GM23338 (cell line): ENCODE measurements at regions not wholly inside any gene's neighbourhood (a gene's known extent, or its start where the extent isn't known, plus 50 kb on each side); places are given as distances from the start of the nearest gene placed in this dataset.

ENCODE experiments used
- ATAC-seq: fragments of 200-7000 bp; cut with Tn5 transposase; 3 replicates; pipeline ENCODE4 v1.9.1; 2020
- DNase-seq: peaks from one replicate; pipeline ENCODE4 v3.0.0-alpha.2; 2015; ENCODE audit warnings: low spot score
- H2AFZ ChIP-seq: fragments of 200-600 bp; sonication (generic); 2 replicates; pipeline ENCODE4 v1.8.0; 2016; ENCODE audit warnings: antibody characterized with exemption, mild to moderate bottlenecking, moderate library complexity
- H3F3A ChIP-seq: fragments of 200-600 bp; sonication (generic); replicated peaks from 2 replicates; pipeline ENCODE4 v1.8.0; 2017; ENCODE audit warnings: antibody characterized with exemption, mixed run types, low read depth
- H3K27ac ChIP-seq: fragments of 200-600 bp; sonication (generic); 2 replicates; pipeline ENCODE4 v1.6.1; 2016; ENCODE audit warnings: low read depth
- H3K27me3 ChIP-seq: fragments of 200-600 bp; sonication (generic); 2 replicates; pipeline ENCODE4 v1.8.0; 2016; ENCODE audit warnings: mild to moderate bottlenecking, mixed run types, moderate library complexity; ENCODE audit not compliant: insufficient read depth
- H3K36me3 ChIP-seq: fragments of 200-600 bp; sonication (generic); 2 replicates; pipeline ENCODE4 v1.8.0; 2016; ENCODE audit warnings: mild to moderate bottlenecking; ENCODE audit not compliant: insufficient read depth
- H3K4me1 ChIP-seq: fragments of 200-600 bp; sonication (generic); 2 replicates; pipeline ENCODE4 v1.8.0; 2016; ENCODE audit warnings: mild to moderate bottlenecking, moderate library complexity; ENCODE audit not compliant: insufficient read depth
- H3K4me2 ChIP-seq: fragments of 200-600 bp; sonication (generic); 2 replicates; pipeline ENCODE4 v1.7.1; 2017; ENCODE audit warnings: mixed run types
- H3K4me3 ChIP-seq: fragments of 200-600 bp; sonication (generic); 2 replicates; pipeline ENCODE4 v1.6.1; 2016; ENCODE audit warnings: mixed run types
- H3K79me2 ChIP-seq: fragments of 200-600 bp; sonication (generic); replicated peaks from 2 replicates; pipeline ENCODE4 v1.8.0; 2017; ENCODE audit warnings: mild to moderate bottlenecking; ENCODE audit not compliant: insufficient read depth
- H3K9me2 ChIP-seq: fragments of 200-600 bp; sonication (generic); 2 replicates; pipeline ENCODE4 v1.8.0; 2017; ENCODE audit not compliant: insufficient read depth
- H4K20me1 ChIP-seq: fragments of 200-600 bp; sonication (generic); replicated peaks from 2 replicates; pipeline ENCODE4 v1.8.0; 2017; ENCODE audit warnings: mild to moderate bottlenecking; ENCODE audit not compliant: insufficient read depth
- H3K27ac Mint-ChIP-seq: 2 replicates; pipeline ENCODE4 v1.8.0; 2020; ENCODE audit warnings: inconsistent platforms, mild to moderate bottlenecking, moderate library complexity, mixed read lengths
- H3K27me3 Mint-ChIP-seq: 3 replicates; pipeline ENCODE4 v1.8.0; 2022; ENCODE audit warnings: low read depth, mild to moderate bottlenecking, moderate library complexity, mixed read lengths, inconsistent platforms; ENCODE audit not compliant: insufficient read depth, poor library complexity
- H3K36me3 Mint-ChIP-seq: 3 replicates; pipeline ENCODE4 v1.8.0; 2021; ENCODE audit warnings: low read depth, mild to moderate bottlenecking, inconsistent platforms, moderate library complexity, mixed read lengths
- H3K4me1 Mint-ChIP-seq: 3 replicates; pipeline ENCODE4 v1.8.0; 2020; ENCODE audit warnings: mild to moderate bottlenecking, inconsistent platforms, mixed read lengths
- H3K4me3 Mint-ChIP-seq: 3 replicates; pipeline ENCODE4 v1.8.0; 2021; ENCODE audit warnings: moderate library complexity, mild to moderate bottlenecking, inconsistent platforms, mixed read lengths
- H3K9me3 Mint-ChIP-seq: 3 replicates; pipeline ENCODE4 v1.8.0; 2020; ENCODE audit warnings: moderate library complexity, mild to moderate bottlenecking, inconsistent platforms, mixed read lengths
- CREB1 ChIP-seq: fragments of 250-450 bp; sonication (Bioruptor Pico); IDR thresholded peaks from 2 replicates; pipeline ENCODE4 v1.5.0; 2020; ENCODE audit warnings: low read depth, mild to moderate bottlenecking, moderate library complexity
- CTCF ChIP-seq, 2 experiments: fragments of 200-600 bp in 1 of 2; sonication (generic) in 1 of 2; conservative IDR thresholded peaks; 2 replicates each; pipeline versions ENCODE4 v1.5.1 to v1.6.1; 2016 to 2017; ENCODE audit warnings: antibody characterized with exemption in 2 of 2, low read depth in 2 of 2, mild to moderate bottlenecking in 2 of 2, moderate library complexity in 1 of 2
- ETS1 ChIP-seq: IDR thresholded peaks from 2 replicates; pipeline ENCODE4 v1.6.1; 2016; ENCODE audit warnings: antibody characterized with exemption
- JUNB ChIP-seq: IDR thresholded peaks from one replicate; pipeline ENCODE4 v1.6.1; 2016; ENCODE audit warnings: antibody characterized with exemption; ENCODE audit not compliant: unreplicated experiment
- POLR2AphosphoS5 ChIP-seq: IDR thresholded peaks from 2 replicates; pipeline ENCODE4 v1.6.1; 2016; ENCODE audit warnings: antibody characterized with exemption, low read depth
- STAT1 ChIP-seq: IDR thresholded peaks from one replicate; pipeline ENCODE4 v1.6.1; 2016; ENCODE audit warnings: antibody characterized with exemption; ENCODE audit not compliant: unreplicated experiment
- ZNF114 ChIP-seq: fragments of 250-450 bp; sonication (Bioruptor Pico); IDR thresholded peaks from 2 replicates; pipeline ENCODE4 v1.5.0; 2020; ENCODE audit warnings: mild to moderate bottlenecking, moderate library complexity
- ZNF331 ChIP-seq: fragments of 250-450 bp; sonication (Bioruptor Pico); IDR thresholded peaks from 2 replicates; pipeline ENCODE4 v1.5.0; 2020; ENCODE audit warnings: low read depth, mild to moderate bottlenecking, moderate library complexity
- ZNF462 ChIP-seq: fragments of 250-450 bp; sonication (Bioruptor Pico); IDR thresholded peaks from 2 replicates; pipeline ENCODE4 v1.5.0; 2020; ENCODE audit warnings: mild to moderate bottlenecking, moderate library complexity

- H3K9me3 Mint-ChIP-seq: no peaks in the 10 kb centered on the region
- Histone ChIP-seq H3K9me2 (no peaks in the 10 kb centered on the region), H3K4me2 (no peak overlapping the region), H3K27ac (no peak overlapping the region), H4K20me1 (no peaks in the 10 kb centered on the region), H2AFZ (no peak overlapping the region), H3K79me2 (no peaks in the 10 kb centered on the region), H3K36me3 (no peaks in the 10 kb centered on the region), H3K4me1 (no peaks in the 10 kb centered on the region), H3F3A (no peaks in the 10 kb centered on the region), H3K27me3 (no peaks in the 10 kb centered on the region), H3K4me3 (no peak overlapping the region)
- H3K36me3 Mint-ChIP-seq: no peaks in the 10 kb centered on the region
- H3K4me3 Mint-ChIP-seq: no peak overlapping the region
- TF ChIP-seq CTCF (conservative IDR thresholded peaks at IDR 0.05; ENCODE audit: low read depth in 2 of 2) (no peak), STAT1 (no peak), ZNF331 (CRISPR knock-in tag) (no peak), ZNF462 (CRISPR knock-in tag) (no peak)
- no peak overlapping the region; the same call in 1 of the 2 replicates for H3K27ac Mint-ChIP-seq
- no peak for DNase-seq
- H3K27me3 Mint-ChIP-seq: peaks cover 1% of the 10 kb centered on the region
- ATAC-seq: no peak
- H3K4me1 Mint-ChIP-seq: peaks cover 3% of the 10 kb centered on the region; the same call in 1 of the 3 replicates
These were observed 386.7 kb upstream of the MEF2C start for GRCh38 chr5:89269721-89270120.

GRCh38 chr5:89268460-89268859 is 385.5 kb upstream of the MEF2C start:
- H3K4me1 Mint-ChIP-seq: peaks cover 3% of the 10 kb centered on the region; the same call in 1 of the 3 replicates
- no peaks in the 10 kb centered on the region for H4K20me1 ChIP-seq
- no peaks in the 10 kb centered on the region for H3K9me2 ChIP-seq
- no peaks in the 10 kb centered on the region for H3K27me3 ChIP-seq
- no peak overlapping the region for H3K4me2 ChIP-seq
- no peaks in the 10 kb centered on the region for H3F3A ChIP-seq
- no peak for ATAC-seq
- no peak overlapping the region for H3K27ac ChIP-seq
- no peak overlapping the region for H3K27ac Mint-ChIP-seq
- H3K4me3 Mint-ChIP-seq: no peak overlapping the region
- H3K36me3 Mint-ChIP-seq: no peaks in the 10 kb centered on the region
- TF ChIP-seq JUNB: no peak
- TF ChIP-seq ETS1: no peak
- no peak for TF ChIP-seq ZNF114 (CRISPR knock-in tag)
- no peak for TF ChIP-seq ZNF331 (CRISPR knock-in tag)
- no peak for TF ChIP-seq CREB1 (CRISPR knock-in tag)
- no peak for TF ChIP-seq POLR2AphosphoS5
- no peaks in the 10 kb centered on the region for H3K9me3 Mint-ChIP-seq
- no peak overlapping the region for H2AFZ ChIP-seq
- H3K36me3 ChIP-seq: no peaks in the 10 kb centered on the region
- no peak overlapping the region for H3K4me3 ChIP-seq
- no peaks in the 10 kb centered on the region for H3K4me1 ChIP-seq
- H3K79me2 ChIP-seq: no peaks in the 10 kb centered on the region
- peaks cover 1% of the 10 kb centered on the region for H3K27me3 Mint-ChIP-seq
- DNase-seq: no peak
